ENCODE measurements at regions not wholly inside any gene's neighbourhood (a gene's known extent, or its start where the extent isn't known, plus 50 kb on each side); places are given as distances from the start of the nearest gene placed in this dataset.

DNA sequence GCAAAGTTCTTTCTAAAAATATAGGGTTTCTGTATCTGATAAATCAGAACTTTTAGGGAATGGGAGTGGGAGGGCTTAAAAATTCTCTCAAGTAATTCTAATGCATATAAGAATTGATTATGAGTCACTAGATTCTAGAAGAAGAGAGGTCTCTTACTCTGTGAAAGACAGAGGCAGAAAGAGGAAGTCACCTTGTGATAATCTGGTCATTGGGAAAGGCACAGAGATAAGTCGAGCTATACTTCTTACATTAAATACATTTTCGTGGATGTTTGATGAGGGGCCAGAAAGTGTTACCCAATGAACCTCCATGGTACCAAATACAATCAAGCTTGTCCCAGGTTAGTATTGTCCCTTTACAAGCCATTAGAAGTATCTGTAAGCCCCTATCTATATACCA lies 134.4 kb downstream of the MAD2L1 start:
- Histone ChIP-seq H3K27ac (no peak overlapping the region), H3K4me1 (no peaks in the 10 kb centered on the region), H3K9me3 (no peaks in the 10 kb centered on the region), H3K4me3 (no peak overlapping the region), H3K27me3 (no peaks in the 10 kb centered on the region), H3K36me3 (no peaks in the 10 kb centered on the region)
- TF ChIP-seq CTCF (IDR thresholded peaks at IDR 0.05) = no peak
- no peak for TF ChIP-seq POLR2A (IDR thresholded peaks at IDR 0.05)
- intact Hi-C loops (cut with DNase I) = no loop called here
- ATAC-seq (no peak), DNase-seq (no peak)
- 66 to 81% (median 72%) methylated on average over 2 of the region's 2 CpGs for WGBS, 4 donors

DNA sequence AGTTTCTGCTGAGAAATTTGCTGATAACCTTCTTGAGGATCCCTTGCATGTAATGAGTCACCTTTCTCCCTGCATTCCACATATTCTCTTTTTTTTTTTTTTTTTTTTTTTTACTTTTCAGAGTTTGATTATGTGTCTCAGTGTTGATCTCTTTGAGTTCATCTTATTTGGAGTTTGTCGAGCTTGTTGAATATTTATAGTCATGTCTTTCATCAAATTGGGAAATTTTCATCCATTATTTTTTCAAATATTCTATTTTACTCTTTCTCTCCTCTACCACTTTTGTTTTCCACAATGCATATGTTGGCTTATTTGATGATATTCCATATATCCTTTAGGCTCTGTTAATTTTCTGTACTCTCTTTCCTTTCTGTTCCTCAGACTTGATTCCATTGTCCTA lies 136.1 kb downstream of the MAD2L1 start:
- Histone ChIP-seq H3K4me1 (no peaks in the 10 kb centered on the region), H3K4me3 (no peak overlapping the region), H3K36me3 (no peaks in the 10 kb centered on the region), H3K27ac (no peak overlapping the region), H3K9me3 (no peaks in the 10 kb centered on the region), H3K27me3 (no peaks in the 10 kb centered on the region)
- 72 to 77% (median 74%) methylated on average over 1 of the region's 1 CpG for WGBS, 4 donors
- TF ChIP-seq CTCF (IDR thresholded peaks at IDR 0.05) (no peak), POLR2A (IDR thresholded peaks at IDR 0.05) (no peak)
- ATAC-seq (no peak), DNase-seq (no peak)
- intact Hi-C loops (cut with DNase I) = no loop called here

GRCh38 chr4:119921830-119922229 lies 144.8 kb downstream of the MAD2L1 start:
- Histone ChIP-seq H3K36me3 (no peaks in the 10 kb centered on the region), H3K9me3 (peaks cover 0 to 5% (median 0%) of the 10 kb centered on the region in 12 donors), H3K4me3 (no peak overlapping the region), H3K27ac (no peak overlapping the region), H3K4me1 (no peaks in the 10 kb centered on the region), H3K27me3 (no peaks in the 10 kb centered on the region)
- WGBS, 4 donors = 81 to 86% (median 83%) methylated on average over 4 of the region's 4 CpGs
- TF ChIP-seq POLR2A (IDR thresholded peaks at IDR 0.05) = no peak
- TF ChIP-seq CTCF (IDR thresholded peaks at IDR 0.05) = no peak
- DNase-seq (no peak), ATAC-seq (no peak)
- intact Hi-C loops (cut with DNase I) = no loop called here

GRCh38 chr4:119906277-119906676 lies 160.4 kb downstream of the MAD2L1 start:
- intact Hi-C loops (cut with DNase I) = no loop called here
- no peak overlapping the region for H3K27ac ChIP-seq
- no peaks in the 10 kb centered on the region for H3K4me1 ChIP-seq
- no peak overlapping the region for H3K4me3 ChIP-seq
- ATAC-seq (no peak), DNase-seq (no peak)
- H3K36me3 ChIP-seq = no peaks in the 10 kb centered on the region
- H3K27me3 ChIP-seq = no peaks in the 10 kb centered on the region
- WGBS, 4 donors = 67 to 89% (median 81%) methylated on average over 6 of the region's 6 CpGs
- TF ChIP-seq CTCF (IDR thresholded peaks at IDR 0.05) (no peak), POLR2A (IDR thresholded peaks at IDR 0.05) (no peak)
- H3K9me3 ChIP-seq = peaks cover 0 to 20% (median 0%) of the 10 kb centered on the region in 12 donors
